ENCODE measurements at regions not wholly inside any gene's neighbourhood (a gene's known extent, or its start where the extent isn't known, plus 50 kb on each side); places are given as distances from the start of the nearest gene placed in this dataset.
"Not testable (repeated sequence)": the region's sequence is repeated elsewhere in the genome, so short reads cannot be mapped to it uniquely, and the experiment has no call there.

- in situ Hi-C loops (cut with MboI; ENCODE audit: low sequenced_read_pairs, unreplicated experiment), result no loop called here
- no peak for DNase-seq (ENCODE audit: low spot score)
These were observed 436.8 kb upstream of the ERCC4 start for GRCh38 chr16:13483121-13483520.

GRCh38 chr16:13489416-13489815 is 430.5 kb upstream of the ERCC4 start:
- in situ Hi-C loops (cut with MboI; ENCODE audit: low sequenced_read_pairs, unreplicated experiment); DNase-seq (ENCODE audit: low spot score): not testable (repeated sequence)

More at GRCh38 chr16:13483121-13483520, 436.8 kb upstream of the ERCC4 start:
- no peak for TF ChIP-seq CTCF (IDR thresholded peaks at IDR 0.05; ENCODE audit: borderline replicate concordance, control extremely low read depth, extremely low read depth, insufficient read depth, missing control alignments)

- in situ Hi-C loops (cut with MboI; ENCODE audit: low sequenced_read_pairs, unreplicated experiment), result no loop called here
- TF ChIP-seq CTCF (IDR thresholded peaks at IDR 0.05; ENCODE audit: borderline replicate concordance, control extremely low read depth, extremely low read depth, insufficient read depth, missing control alignments), result no peak
- DNase-seq (ENCODE audit: low spot score), result no peak
These were observed 427.9 kb upstream of the ERCC4 start for GRCh38 chr16:13492046-13492445.

GRCh38 chr16:13503960-13504635 is 415.9 kb upstream of the ERCC4 start:
- no peak for TF ChIP-seq CTCF (IDR thresholded peaks at IDR 0.05; ENCODE audit: borderline replicate concordance, control extremely low read depth, extremely low read depth, insufficient read depth, missing control alignments)
- in situ Hi-C loops (cut with MboI; ENCODE audit: low sequenced_read_pairs, unreplicated experiment), result no loop called here
- no peak for DNase-seq (ENCODE audit: low spot score)

- TF ChIP-seq CTCF (IDR thresholded peaks at IDR 0.05; ENCODE audit: borderline replicate concordance, control extremely low read depth, extremely low read depth, insufficient read depth, missing control alignments), result no peak
- in situ Hi-C loops (cut with MboI; ENCODE audit: low sequenced_read_pairs, unreplicated experiment), result no loop called here
- DNase-seq (ENCODE audit: low spot score), result no peak
These were observed 412.4 kb upstream of the ERCC4 start for GRCh38 chr16:13507530-13507929.

GRCh38 chr16:13510425-13511151 is 409.4 kb upstream of the ERCC4 start:
- in situ Hi-C loops (cut with MboI; ENCODE audit: low sequenced_read_pairs, unreplicated experiment), result no loop called here
- no peak for DNase-seq (ENCODE audit: low spot score)
- TF ChIP-seq CTCF (IDR thresholded peaks at IDR 0.05; ENCODE audit: borderline replicate concordance, control extremely low read depth, extremely low read depth, insufficient read depth, missing control alignments), result no peak

- DNase-seq (ENCODE audit: low spot score), result no peak
- in situ Hi-C loops (cut with MboI; ENCODE audit: low sequenced_read_pairs, unreplicated experiment), result no loop called here
- no peak for TF ChIP-seq CTCF (IDR thresholded peaks at IDR 0.05; ENCODE audit: borderline replicate concordance, control extremely low read depth, extremely low read depth, insufficient read depth, missing control alignments)
These were observed 402.1 kb upstream of the ERCC4 start for GRCh38 chr16:13517841-13518240.
